GM10266 (cell line): ENCODE measurements at regions not wholly inside any gene's neighbourhood (a gene's known extent, or its start where the extent isn't known, plus 50 kb on each side); places are given as distances from the start of the nearest gene placed in this dataset.

ENCODE experiments used
- DNase-seq: peaks from one replicate; pipeline ENCODE4 v3.0.0; 2012; ENCODE audit errors: extremely low spot score
- CTCF ChIP-seq: IDR thresholded peaks from 2 replicates; pipeline ENCODE4 v1.5.1; 2012; ENCODE audit warnings: mild to moderate bottlenecking, low read depth; ENCODE audit not compliant: control insufficient read depth, insufficient read depth; ENCODE audit errors: missing control alignments

- no peak for TF ChIP-seq CTCF
- DNase-seq: no peak
Observed at GRCh38 chr7:24059775-24060174, 224.2 kb upstream of the NPY start.

DNA sequence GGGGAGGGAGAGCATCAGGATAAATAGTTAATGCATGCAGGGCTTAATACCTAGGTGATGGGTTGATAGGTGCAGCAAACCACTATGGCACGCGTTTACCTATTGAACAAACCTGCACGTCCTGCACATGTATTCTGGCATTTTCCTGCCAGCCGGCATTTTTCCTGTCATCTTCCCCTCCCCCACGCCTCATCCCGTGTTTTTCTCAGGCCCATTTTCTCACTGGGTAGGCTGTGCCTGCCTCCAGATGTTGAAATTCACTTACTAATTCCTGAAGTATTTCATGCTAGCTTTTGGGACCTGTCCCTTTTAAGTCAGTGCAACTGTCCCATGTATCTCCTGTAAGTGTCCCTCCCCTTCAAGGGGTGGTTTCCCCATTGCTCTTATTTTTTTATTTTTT, 220.3 kb upstream of the NPY start:
- DNase-seq: no peak

DNA sequence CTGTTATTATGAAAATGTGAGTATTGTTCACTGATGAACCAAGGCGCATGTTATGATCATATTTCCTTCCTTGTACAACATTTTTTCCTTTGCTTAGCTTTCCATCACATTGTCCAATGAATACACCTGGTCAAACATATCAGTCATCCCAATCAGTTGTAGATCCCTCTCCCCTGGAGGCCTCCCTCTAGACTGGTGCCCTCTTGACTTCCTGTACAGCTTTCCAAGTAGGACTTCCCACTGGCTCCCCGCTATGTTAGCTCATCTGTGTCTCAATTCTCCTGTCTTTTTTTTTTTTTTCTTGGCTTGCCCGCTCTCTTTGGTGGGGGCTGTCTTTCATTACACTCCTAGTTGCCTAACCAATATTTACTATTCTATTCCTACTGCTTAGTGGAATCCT, 214.2 kb upstream of the NPY start:
- no peak for TF ChIP-seq CTCF
- no peak for DNase-seq

More for the DNA sequence above, 220.3 kb upstream of the NPY start:
- TF ChIP-seq CTCF: no peak

GRCh38 chr7:24073651-24074420, 210.2 kb upstream of the NPY start:
- no peak for TF ChIP-seq CTCF
- DNase-seq: no peak

GRCh38 chr7:24075426-24075810, 208.6 kb upstream of the NPY start:
- DNase-seq: no peak
- no peak for TF ChIP-seq CTCF

DNA sequence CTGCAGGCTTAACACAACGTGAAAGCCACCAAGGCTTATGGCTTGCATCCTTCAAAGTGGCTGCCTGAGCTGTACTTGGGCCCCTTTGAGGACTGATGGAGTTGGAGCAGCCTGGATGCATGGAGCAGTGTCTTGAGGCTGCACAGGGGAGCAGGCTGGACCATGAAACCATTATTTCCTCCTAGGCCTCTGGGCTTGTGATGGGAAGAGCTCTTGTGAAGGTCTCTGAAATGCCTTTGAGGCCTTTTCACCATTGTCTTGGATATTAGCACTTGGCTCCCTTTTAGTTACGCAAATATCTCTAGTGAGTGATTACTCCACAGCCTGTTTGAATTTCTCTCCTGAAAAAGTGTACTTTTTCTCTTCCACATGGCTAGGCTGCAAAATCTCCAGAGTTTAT, 201.2 kb upstream of the NPY start:
- TF ChIP-seq CTCF: no peak
- DNase-seq: no peak

DNA sequence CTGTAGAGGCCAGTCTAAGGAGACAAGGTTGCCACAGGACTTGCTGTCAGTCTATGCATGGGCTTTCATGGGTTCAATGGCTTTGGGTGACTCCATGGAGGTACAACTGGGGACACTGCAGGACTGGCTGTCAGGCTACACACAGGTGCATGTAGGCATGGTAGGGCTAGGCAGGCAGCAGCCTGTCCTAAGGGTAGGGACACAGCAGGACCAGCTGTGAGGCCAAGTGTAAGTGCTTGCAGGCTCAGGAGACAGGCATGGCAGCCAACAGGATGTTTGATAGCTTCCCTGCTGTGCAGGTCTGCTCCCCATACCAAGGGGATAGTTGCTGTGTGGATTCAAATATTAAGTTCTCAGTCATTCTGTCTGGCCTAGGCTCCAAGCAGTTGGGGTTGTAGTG, 181.0 kb upstream of the NPY start:
- no peak for TF ChIP-seq CTCF
- no peak for DNase-seq
